HPDE6-E6E7 (cell line): ENCODE measurements at regions not wholly inside any gene's neighbourhood (a gene's known extent, or its start where the extent isn't known, plus 50 kb on each side); places are given as distances from the start of the nearest gene placed in this dataset.
"Not testable (repeated sequence)": the region's sequence is repeated elsewhere in the genome, so short reads cannot be mapped to it uniquely, and the experiment has no call there.

Experiments
- DNase-seq: peaks from one replicate; pipeline ENCODE4 v3.0.0; 2011; ENCODE audit warnings: missing footprints; ENCODE audit errors: extremely low spot score

DNA sequence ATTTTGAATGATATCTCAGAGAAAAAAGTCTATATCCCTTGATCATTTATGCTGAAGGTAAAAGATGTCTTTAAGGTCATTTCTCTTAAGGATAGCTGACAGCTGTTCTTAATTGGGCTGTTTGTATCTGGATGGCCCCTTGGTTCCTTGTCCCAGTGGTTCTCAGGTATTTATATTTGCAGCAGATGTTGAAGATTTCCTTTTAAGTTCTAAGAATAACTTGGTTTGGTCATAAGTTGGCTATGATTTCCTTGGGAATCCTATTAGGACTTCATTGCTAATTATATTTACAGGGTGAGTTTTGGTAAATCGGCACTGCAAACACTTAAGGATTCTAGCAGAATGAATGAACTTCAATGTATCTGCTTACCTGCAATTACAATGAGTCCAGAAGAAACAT lies 460.4 kb upstream of the SGO1 start:
- no peak for DNase-seq

- no peak for DNase-seq
Observed at GRCh38 chr3:20645340-20645739, 459.3 kb upstream of the SGO1 start.

GRCh38 chr3:20637729-20638128 lies 451.7 kb upstream of the SGO1 start:
- no peak for DNase-seq

GRCh38 chr3:20622304-20622703 lies 436.3 kb upstream of the SGO1 start:
- no peak for DNase-seq

DNA sequence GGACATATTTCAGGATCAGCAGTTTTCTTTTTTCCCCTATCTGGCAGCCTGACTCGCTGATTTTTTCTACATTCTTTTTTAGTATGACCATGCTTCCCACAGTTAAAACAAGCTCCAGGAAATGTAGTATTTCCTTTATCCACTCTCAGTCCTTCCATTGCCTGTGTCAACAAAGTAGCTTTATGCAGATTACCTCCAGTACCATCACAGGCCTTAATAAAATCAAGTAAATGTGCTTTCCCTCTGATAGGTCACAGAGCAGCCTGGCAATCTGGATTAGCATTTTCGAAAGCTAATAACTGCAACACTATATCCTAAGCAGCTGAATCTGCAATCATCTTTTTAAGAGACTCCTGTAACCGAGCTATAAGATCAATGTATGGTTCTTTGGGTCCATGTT lies 432.6 kb upstream of the SGO1 start:
- DNase-seq = not testable (repeated sequence)

DNA sequence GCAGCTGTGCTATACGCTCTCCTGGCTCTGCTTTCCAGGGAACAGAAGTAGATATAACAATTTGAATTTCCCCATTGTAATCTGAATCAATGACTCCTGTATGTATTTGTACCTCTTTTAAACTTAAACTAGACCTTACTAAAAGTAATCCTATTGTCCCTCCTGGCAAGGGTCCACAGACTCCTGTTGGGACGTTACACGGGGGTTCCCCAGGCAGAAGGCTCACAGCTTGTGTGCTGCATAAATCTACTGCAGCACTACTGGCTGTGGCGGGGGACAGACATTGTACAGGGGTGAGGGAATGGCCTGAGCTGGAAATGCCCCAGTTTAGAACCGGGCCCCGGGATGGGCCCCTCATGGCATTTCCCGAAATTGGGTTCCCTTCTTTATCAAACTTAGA lies 432.2 kb upstream of the SGO1 start:
- not testable (repeated sequence) for DNase-seq

DNA sequence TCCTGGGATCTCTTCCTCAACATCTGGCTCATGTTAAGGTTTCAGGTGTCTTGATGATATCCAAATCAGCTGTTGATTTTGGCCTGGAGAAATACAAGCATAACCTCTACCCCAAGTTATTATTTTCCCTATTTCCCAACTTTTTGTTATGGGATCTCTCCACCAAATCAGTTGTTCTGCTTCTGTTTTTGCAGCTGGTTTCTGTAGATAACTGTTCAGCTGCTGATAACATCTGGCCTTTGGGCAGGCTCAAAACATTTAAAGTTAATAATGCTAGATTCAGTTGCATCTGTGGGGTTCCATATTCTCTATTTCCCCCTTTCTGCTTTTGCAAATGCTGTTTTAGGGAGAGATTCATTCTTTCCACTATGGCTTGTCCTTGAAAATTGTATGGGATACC lies 430.0 kb upstream of the SGO1 start:
- not testable (repeated sequence) for DNase-seq

DNA sequence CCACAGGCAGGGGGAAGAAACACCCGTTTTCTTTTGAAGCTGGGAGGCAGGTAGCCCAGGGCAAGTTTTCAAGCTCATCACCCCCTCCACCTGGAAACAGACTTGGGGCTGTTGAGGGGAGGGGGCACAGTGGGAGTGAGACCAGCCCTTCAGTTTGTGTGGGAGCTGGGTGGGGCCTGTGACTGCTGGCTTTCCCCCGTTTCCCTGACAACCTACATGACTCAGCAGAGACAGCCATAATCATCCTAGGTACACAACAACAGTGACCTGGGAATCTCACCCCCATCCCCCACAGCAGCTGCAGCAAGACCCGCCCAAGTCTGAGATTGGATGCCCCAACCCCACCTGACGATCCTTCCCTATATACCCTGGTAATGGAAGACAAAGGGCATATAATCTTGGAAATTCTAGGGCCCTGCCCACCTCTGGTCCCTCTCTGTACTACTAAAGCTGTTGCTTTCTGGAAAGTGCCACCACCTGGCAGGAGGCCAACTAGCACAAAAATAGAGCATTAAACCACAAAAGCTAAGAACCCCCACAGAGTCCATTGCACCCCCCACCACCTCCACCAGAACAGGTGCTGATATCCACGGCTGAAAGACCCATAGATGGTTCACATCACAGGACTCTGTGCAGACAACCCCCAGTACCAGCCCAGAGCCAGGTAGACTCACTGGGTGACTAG lies 422.2 kb upstream of the SGO1 start:
- DNase-seq = no peak

GRCh38 chr3:20604659-20605058 lies 418.7 kb upstream of the SGO1 start:
- DNase-seq = no peak

DNA sequence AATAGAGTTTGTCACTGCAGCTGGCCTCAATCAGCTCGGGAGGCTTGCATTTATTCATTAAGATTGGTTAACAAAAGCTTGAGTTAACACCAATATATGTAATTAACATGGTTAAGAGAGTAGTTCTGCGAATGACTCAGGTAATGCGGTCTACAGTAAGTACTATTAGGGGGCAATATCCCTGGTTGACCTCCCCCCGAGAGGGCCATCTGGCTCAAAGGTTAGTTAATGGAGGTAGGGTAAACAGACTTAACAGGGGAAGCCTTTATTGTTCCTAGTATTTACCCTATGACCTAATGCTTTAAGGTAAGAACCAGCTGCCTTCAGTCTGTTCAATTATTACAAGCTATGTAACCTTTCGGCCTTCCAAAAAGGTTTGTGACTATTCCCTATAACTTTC lies 403.3 kb upstream of the SGO1 start:
- DNase-seq = no peak

DNA sequence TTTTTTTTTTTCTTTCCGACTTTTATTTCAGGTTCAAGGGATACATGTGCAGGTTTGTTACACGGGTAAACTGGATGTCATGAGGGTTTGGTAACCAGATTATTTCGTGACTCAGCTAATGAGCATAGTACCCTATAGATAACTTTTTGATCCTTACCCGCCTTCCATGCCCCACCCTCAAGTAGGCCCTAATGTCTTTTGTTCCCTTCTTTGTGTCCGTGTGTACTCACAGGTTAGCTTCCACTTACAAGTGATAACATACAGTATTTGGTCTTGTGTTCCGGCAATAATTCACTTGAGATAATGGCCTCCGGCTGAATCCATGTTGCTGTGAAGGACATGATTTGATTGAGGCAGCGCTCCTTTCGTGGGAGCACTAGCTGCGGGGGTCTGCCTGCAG lies 402.8 kb upstream of the SGO1 start:
- no peak for DNase-seq

DNA sequence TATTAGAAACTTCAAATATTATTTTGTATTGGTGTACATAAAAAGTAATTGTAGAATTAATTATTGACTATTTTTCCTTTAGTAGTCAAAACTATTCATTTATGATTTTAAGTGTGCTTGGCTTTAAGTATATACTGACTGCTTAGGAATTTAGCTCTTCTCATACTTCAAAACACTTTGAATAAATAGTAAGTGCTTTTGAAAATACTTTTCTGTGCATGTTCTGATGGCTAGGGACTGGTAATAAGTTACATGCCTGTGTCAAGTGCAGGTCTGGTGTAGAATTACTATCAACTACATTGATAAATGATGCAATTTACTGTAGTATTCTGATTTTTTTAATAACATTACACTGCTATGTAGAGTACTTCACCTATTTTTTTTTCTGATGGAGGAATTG lies 397.6 kb upstream of the SGO1 start:
- DNase-seq = no peak

DNA sequence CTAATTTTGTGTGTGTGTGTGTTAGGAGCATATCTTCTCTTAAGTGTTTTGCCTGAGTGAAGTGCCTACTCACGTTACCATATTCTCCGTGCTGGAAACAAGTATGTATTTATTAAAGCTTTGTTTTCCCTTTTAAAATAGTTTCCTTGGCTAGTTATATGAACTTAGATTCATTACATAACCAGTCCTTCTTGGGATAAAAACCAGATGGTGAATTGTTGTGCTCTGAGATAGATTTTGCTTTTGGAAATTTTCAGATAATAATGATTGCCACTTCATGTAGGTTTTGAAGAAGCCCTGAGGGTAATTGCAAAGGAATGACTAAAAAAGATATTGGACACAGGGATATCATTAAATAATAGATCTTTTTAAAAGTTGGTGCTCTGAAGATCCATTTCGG lies 390.2 kb upstream of the SGO1 start:
- DNase-seq = no peak

DNA sequence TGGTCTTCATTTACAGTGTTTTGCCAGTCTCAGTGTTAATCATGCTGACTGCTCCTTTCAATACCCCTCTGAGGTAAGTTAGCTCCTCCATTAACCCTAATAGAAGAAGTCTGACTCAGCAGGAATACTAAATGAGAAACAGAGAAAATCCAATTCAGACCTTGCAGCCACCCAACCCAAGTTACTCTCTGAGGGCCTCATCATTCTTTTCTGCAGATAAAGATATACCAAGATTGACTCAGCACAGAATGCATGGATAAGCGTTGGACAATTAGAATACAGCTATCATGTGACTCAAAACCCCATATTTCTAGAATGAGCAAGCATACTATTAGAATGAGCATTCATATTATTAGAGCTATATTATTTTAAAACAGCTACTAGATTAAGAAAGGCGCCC lies 389.1 kb upstream of the SGO1 start:
- no peak for DNase-seq

DNA sequence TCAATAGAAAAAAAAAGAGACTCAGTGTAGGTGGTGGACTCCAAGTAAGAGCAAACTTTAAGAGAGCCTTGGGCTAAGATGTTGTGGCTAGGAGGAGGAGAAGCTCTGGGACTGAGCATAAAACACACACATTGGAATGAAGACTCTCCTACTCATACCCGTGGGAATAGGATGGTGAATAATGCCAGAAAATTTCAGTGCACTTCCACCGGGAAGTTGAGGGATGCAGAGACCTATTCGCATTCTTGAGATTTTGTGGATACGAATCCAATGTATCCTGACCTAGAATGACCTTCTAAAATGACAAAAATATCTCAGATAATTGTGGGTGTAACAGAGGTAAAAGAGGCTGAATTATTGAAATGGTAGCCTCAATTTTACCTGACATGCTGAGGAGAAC lies 388.7 kb upstream of the SGO1 start:
- DNase-seq = no peak

- no peak for DNase-seq
Observed at GRCh38 chr3:20573175-20573574, 387.2 kb upstream of the SGO1 start.

DNA sequence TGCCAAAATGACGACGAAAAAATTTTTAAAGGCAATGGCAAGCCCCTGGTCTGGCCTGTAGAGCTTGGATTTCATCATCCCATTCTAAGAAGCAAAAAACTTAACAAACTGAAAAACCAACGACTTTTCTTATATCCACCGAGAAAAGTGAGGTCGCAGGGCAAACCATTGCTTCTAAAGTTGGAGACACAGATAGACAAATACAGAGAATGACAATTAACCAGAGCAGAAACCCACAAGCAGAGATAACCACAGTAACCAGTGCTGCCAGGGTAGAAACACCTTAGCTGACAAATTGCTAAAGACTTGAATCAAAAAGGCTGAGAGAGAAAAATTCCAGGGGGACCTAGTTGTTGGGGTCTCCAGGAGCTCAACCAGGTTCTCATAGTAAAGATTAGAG lies 386.5 kb upstream of the SGO1 start:
- DNase-seq = no peak

DNA sequence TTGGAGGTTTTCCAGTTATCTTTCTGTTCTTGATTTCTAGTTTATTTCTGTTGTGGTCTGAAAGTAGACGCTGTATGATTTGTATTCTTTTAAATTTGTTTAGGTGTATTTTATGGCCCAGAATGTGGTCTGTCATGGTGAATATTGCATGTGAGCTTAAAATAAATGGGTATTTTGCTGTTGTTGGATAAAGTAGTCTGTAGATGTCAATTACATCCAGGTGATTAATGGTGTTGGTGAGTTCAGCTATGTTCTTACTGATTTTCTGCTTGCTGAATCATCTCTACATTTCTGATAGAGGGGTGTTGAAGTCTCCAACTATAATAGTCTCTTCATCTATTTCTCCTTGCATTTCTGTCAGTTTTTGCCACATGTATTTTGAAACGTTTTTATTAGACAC lies 383.3 kb upstream of the SGO1 start:
- no peak for DNase-seq

- DNase-seq = no peak
Observed at GRCh38 chr3:20564966-20565365, 379.0 kb upstream of the SGO1 start.

DNA sequence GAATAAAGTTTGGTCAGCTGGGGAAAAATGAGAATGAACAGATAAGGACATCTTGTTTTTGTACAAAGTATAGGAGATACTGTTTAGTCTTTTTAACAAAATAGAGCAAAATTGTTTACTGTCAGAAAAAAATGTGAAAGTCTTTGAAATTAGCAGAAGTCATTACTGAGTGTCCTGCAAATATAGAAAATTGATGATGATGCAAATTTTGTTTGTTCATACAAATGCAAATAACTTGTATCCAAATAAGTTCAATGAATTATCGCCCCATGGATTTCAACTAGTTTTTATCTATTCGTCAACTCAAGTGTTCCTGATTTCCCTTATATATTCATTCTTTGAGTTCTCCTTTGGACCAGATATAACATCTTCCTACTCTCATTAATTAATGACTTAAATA lies 378.0 kb upstream of the SGO1 start:
- no peak for DNase-seq

DNA sequence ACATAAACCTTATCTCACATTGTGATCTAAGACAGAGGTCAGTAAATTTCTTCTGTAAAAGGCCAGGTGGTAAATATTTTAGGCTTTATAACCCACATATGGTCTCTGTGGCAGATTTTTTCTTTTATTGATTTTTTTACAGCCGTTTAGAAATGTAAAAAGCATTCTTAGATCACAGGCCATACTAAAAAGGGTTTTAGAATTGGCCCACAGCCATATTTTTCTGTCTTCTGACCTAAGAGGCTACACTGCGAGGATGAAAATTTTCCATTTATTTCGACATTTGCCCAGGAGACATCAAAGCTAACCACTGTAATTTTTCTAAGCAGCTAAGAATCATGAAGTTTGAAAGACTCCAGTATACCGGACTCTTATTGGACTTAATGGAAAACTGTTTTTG lies 377.2 kb upstream of the SGO1 start:
- DNase-seq = no peak

- DNase-seq = no peak
Observed at GRCh38 chr3:20561166-20561565, 375.2 kb upstream of the SGO1 start.

- not testable (repeated sequence) for DNase-seq
Observed at GRCh38 chr3:20560446-20560845, 374.4 kb upstream of the SGO1 start.

- DNase-seq = no peak
Observed at GRCh38 chr3:20558161-20558560, 372.2 kb upstream of the SGO1 start.
